ENCODE measurements at regions not wholly inside any gene's neighbourhood (a gene's known extent, or its start where the extent isn't known, plus 50 kb on each side); places are given as distances from the start of the nearest gene placed in this dataset.

DNA sequence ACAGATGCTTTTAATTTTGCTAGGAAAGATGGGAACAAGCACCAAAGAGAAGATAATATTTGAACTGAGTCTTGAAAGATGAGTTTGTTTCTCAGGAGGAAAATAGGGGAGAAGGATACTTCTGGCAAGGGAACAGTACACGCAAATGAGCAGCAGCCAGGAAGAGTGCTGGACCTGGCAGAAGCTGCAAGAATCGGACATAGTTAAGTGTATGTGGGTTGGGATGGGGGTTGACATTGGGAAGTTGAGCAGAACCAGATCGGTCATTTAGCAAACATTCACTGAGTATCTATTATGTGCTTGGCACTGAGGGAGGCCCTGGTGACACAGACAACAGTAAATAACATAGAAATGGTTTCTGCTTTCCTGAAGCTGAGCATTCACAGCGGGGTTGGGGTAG is 198.8 kb downstream of the PLPP3 start:
- TF ChIP-seq, protein P1, sequence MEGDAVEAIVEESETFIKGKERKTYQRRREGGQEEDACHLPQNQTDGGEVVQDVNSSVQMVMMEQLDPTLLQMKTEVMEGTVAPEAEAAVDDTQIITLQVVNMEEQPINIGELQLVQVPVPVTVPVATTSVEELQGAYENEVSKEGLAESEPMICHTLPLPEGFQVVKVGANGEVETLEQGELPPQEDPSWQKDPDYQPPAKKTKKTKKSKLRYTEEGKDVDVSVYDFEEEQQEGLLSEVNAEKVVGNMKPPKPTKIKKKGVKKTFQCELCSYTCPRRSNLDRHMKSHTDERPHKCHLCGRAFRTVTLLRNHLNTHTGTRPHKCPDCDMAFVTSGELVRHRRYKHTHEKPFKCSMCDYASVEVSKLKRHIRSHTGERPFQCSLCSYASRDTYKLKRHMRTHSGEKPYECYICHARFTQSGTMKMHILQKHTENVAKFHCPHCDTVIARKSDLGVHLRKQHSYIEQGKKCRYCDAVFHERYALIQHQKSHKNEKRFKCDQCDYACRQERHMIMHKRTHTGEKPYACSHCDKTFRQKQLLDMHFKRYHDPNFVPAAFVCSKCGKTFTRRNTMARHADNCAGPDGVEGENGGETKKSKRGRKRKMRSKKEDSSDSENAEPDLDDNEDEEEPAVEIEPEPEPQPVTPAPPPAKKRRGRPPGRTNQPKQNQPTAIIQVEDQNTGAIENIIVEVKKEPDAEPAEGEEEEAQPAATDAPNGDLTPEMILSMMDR (IDR thresholded peaks at IDR 0.05; ENCODE audit: low read depth, low read length): no peak
- no peak for TF ChIP-seq EZH2phosphoT487 (IDR thresholded peaks at IDR 0.05; ENCODE audit: low read depth)
- H3K4me2 ChIP-seq (ENCODE audit: low read length): no peak overlapping the region
- no peaks in the 10 kb centered on the region for H3K36me3 ChIP-seq (replicated peaks; ENCODE audit: low read depth, low read length)
- H2AFZ ChIP-seq (ENCODE audit: low read depth, low read length): no peak overlapping the region
- no peak overlapping the region for H3K4me3 ChIP-seq (ENCODE audit: low read length)
- no peak overlapping the region for H3K27ac ChIP-seq (ENCODE audit: low read length)
- no peaks in the 10 kb centered on the region for H3K4me1 ChIP-seq (ENCODE audit: low read length)
- no peak overlapping the region for H3K9ac ChIP-seq (ENCODE audit: low read length)
- no peaks in the 10 kb centered on the region for H3K79me2 ChIP-seq (ENCODE audit: low read length)
- no peaks in the 10 kb centered on the region for H3K9me3 ChIP-seq (ENCODE audit: insufficient read depth, low read length)
- H4K20me1 ChIP-seq (ENCODE audit: insufficient read depth, low read length): no peaks in the 10 kb centered on the region
- H3K27me3 ChIP-seq (ENCODE audit: low read depth, low read length): no peaks in the 10 kb centered on the region

GRCh38 chr1:56378341-56379070 is 200.9 kb downstream of the PLPP3 start:
- no peaks in the 10 kb centered on the region for H3K36me3 ChIP-seq (replicated peaks; ENCODE audit: low read depth, low read length)

DNA sequence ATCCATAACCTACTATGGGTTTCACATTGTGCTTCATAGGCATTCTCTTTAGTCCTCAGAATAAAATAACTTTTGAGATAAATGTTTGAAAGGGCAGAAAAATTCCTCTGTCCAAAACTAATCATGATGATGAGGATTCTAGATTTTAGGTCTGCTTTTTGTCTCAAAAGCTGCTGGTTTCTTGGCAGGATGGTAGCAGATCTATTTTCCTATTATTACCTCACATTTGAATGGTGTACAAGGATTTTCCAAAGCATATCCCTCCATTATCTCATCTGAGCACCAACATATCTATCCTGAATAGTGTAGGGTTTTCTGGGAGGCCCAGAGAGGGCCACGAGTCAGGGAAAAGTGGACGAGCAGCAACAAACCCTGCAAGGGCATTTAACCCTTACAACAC is 201.9 kb downstream of the PLPP3 start:
- Histone ChIP-seq H3K4me2 (ENCODE audit: low read length) (no peak overlapping the region), H3K9ac (ENCODE audit: low read length) (no peak overlapping the region)
- no peak for TF ChIP-seq EZH2phosphoT487 (IDR thresholded peaks at IDR 0.05; ENCODE audit: low read depth)
- TF ChIP-seq, protein P1 (IDR thresholded peaks at IDR 0.05; ENCODE audit: low read depth, low read length): no peak

More at GRCh38 chr1:56378341-56379070, 200.9 kb downstream of the PLPP3 start:
- Histone ChIP-seq H3K27ac (ENCODE audit: low read length) (no peak overlapping the region), H3K4me2 (ENCODE audit: low read length) (no peak overlapping the region), H3K9ac (ENCODE audit: low read length) (no peak overlapping the region), H2AFZ (ENCODE audit: low read depth, low read length) (no peak overlapping the region), H3K79me2 (ENCODE audit: low read length) (no peaks in the 10 kb centered on the region), H3K4me1 (ENCODE audit: low read length) (no peaks in the 10 kb centered on the region), H3K4me3 (ENCODE audit: low read length) (no peak overlapping the region), H3K9me3 (ENCODE audit: insufficient read depth, low read length) (no peaks in the 10 kb centered on the region), H4K20me1 (ENCODE audit: insufficient read depth, low read length) (no peaks in the 10 kb centered on the region), H3K27me3 (ENCODE audit: low read depth, low read length) (0 out of 2 replicates have a peak, but pooled peaks cover 3% of the 10 kb centered on the region)
- no peak for TF ChIP-seq EZH2phosphoT487 (IDR thresholded peaks at IDR 0.05; ENCODE audit: low read depth)

DNA sequence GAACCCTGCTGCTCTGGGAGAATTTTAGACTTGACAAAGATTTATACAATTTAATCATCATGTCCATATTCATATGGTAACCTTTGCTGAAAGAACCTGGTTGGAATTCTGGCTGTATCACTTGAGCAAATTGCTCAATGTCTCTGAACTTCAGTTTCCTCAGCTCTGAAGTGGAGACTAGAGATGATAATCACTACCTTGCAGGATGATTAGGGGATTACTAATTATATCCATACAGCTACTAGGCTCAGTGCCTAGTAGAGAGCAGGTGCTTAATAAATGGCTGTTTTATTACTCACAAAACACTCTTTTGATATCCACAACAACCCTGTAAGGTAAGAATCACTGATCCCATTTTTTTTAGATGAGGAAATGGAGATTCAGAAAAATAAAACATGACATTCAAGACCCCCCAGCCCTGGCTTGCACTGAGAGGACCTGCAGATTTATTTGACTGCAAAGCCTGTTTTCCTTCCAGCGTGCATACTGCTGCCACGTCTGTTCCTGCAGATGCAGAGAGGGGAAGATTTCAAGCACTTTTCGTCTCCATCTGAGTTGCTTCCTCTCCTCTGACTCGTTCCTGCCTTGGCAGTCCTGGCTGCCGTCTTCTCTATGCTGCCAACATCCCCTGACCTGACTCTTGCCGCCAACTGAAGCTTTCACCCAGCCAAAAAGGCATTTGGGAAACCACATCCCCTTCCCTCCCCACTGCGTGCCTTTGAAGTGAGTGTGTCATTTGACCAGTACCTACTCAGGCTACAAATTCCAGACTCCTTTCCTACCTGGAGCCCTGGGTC is 203.0 kb downstream of the PLPP3 start:
- no peaks in the 10 kb centered on the region for H4K20me1 ChIP-seq (ENCODE audit: insufficient read depth, low read length)
- no peak overlapping the region for H3K4me3 ChIP-seq (ENCODE audit: low read length)
- TF ChIP-seq, protein P1 (IDR thresholded peaks at IDR 0.05; ENCODE audit: low read depth, low read length): no peak
- TF ChIP-seq EZH2phosphoT487 (IDR thresholded peaks at IDR 0.05; ENCODE audit: low read depth): no peak
- H3K9ac ChIP-seq (ENCODE audit: low read length): no peak overlapping the region
- no peak overlapping the region for H3K27ac ChIP-seq (ENCODE audit: low read length)
- no peak overlapping the region for H2AFZ ChIP-seq (ENCODE audit: low read depth, low read length)
- H3K36me3 ChIP-seq (replicated peaks; ENCODE audit: low read depth, low read length): no peaks in the 10 kb centered on the region
- H3K27me3 ChIP-seq (ENCODE audit: low read depth, low read length): 0 out of 2 replicates have a peak, but pooled peaks cover 3% of the 10 kb centered on the region
- no peak overlapping the region for H3K4me2 ChIP-seq (ENCODE audit: low read length)
- no peaks in the 10 kb centered on the region for H3K79me2 ChIP-seq (ENCODE audit: low read length)
- no peaks in the 10 kb centered on the region for H3K9me3 ChIP-seq (ENCODE audit: insufficient read depth, low read length)
- no peaks in the 10 kb centered on the region for H3K4me1 ChIP-seq (ENCODE audit: low read length)

More for the DNA sequence above, 201.9 kb downstream of the PLPP3 start:
- Histone ChIP-seq H3K27me3 (ENCODE audit: low read depth, low read length) (0 out of 2 replicates have a peak, but pooled peaks cover 3% of the 10 kb centered on the region), H2AFZ (ENCODE audit: low read depth, low read length) (no peak overlapping the region), H3K9me3 (ENCODE audit: insufficient read depth, low read length) (no peaks in the 10 kb centered on the region), H3K36me3 (replicated peaks; ENCODE audit: low read depth, low read length) (no peaks in the 10 kb centered on the region), H4K20me1 (ENCODE audit: insufficient read depth, low read length) (no peaks in the 10 kb centered on the region), H3K79me2 (ENCODE audit: low read length) (no peaks in the 10 kb centered on the region), H3K4me3 (ENCODE audit: low read length) (no peak overlapping the region), H3K27ac (ENCODE audit: low read length) (no peak overlapping the region), H3K4me1 (ENCODE audit: low read length) (no peaks in the 10 kb centered on the region)

All from OCI-LY3 (cell line).